ENCODE measurements at regions not wholly inside any gene's neighbourhood (a gene's known extent, or its start where the extent isn't known, plus 50 kb on each side); places are given as distances from the start of the nearest gene placed in this dataset.

DNA sequence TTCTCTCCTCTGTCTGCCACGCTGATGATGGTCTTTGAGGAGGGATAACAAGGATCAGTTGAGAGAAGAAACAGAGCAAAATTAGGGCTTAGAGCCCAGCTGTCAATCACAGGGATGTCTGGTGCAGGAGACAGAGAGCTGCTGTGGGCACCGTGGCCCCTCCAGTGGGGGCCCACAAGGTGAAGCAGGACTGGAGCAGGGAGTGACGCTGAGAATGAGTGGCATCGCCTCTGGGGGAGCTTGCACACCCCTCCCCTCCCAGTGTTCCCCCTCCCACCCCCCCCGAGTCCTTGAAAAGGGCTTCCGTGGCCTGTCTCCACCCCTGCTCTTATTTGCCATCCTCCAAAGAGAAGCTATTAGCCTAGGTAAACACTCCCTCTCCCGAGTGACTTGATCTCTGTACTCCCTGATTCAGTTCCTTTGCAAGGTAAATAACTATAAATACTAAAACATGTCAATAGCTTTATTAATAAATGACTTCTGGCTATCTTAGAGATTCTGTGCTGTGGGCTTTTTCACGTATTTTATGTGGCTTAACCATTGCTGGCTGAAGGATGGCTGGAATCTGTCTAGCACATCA is 440.0 kb downstream of the ZNF536 start:
- TF ChIP-seq, protein P1, sequence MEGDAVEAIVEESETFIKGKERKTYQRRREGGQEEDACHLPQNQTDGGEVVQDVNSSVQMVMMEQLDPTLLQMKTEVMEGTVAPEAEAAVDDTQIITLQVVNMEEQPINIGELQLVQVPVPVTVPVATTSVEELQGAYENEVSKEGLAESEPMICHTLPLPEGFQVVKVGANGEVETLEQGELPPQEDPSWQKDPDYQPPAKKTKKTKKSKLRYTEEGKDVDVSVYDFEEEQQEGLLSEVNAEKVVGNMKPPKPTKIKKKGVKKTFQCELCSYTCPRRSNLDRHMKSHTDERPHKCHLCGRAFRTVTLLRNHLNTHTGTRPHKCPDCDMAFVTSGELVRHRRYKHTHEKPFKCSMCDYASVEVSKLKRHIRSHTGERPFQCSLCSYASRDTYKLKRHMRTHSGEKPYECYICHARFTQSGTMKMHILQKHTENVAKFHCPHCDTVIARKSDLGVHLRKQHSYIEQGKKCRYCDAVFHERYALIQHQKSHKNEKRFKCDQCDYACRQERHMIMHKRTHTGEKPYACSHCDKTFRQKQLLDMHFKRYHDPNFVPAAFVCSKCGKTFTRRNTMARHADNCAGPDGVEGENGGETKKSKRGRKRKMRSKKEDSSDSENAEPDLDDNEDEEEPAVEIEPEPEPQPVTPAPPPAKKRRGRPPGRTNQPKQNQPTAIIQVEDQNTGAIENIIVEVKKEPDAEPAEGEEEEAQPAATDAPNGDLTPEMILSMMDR (IDR thresholded peaks at IDR 0.05) = no peak
- Histone ChIP-seq H3K4me2 (replicated peaks; ENCODE audit: extremely low read depth, low read length, poor library complexity, severe bottlenecking) (no peak overlapping the region), H3K36me3 (replicated peaks in 1 of 2; ENCODE audit: control insufficient read depth in 1 of 2, insufficient read depth in 2 of 2, low read length in 2 of 2) (no peaks in the 10 kb centered on the region), H3K9me3 (replicated peaks in 1 of 2; ENCODE audit: control insufficient read depth in 1 of 2, insufficient read depth in 1 of 2, low read length in 2 of 2) (no peaks in the 10 kb centered on the region), H4K20me1 (ENCODE audit: insufficient read depth, low read length) (no peaks in the 10 kb centered on the region), H2AFZ (ENCODE audit: insufficient read depth, low read depth, low read length, poor library complexity, severe bottlenecking) (no peak overlapping the region), H3K27ac (ENCODE audit: low read depth in 1 of 2, low read length in 2 of 2) (no peak overlapping the region), H3K4me3 (replicated peaks in 1 of 3; ENCODE audit: low read depth in 2 of 3, low read length in 3 of 3) (no peak overlapping the region), H3K27me3 (ENCODE audit: control insufficient read depth in 2 of 2, insufficient read depth in 2 of 2, low read length in 2 of 2) (no peaks in the 10 kb centered on the region), H3K79me2 (ENCODE audit: insufficient read depth, low read length) (no peaks in the 10 kb centered on the region), H3K4me1 (ENCODE audit: control insufficient read depth in 1 of 2, insufficient read depth in 2 of 2, low read length in 2 of 2) (no peaks in the 10 kb centered on the region), H3K9ac (ENCODE audit: insufficient read depth, low read length, poor library complexity, severe bottlenecking) (no peak overlapping the region)
- H3K9me3 Mint-ChIP-seq = peaks cover 1 to 9% (median 6%) of the 10 kb centered on the region in 7 donors
- H3K27ac Mint-ChIP-seq = no peak overlapping the region
- no peak for DNase-seq
- H3K27me3 Mint-ChIP-seq (ENCODE audit: low read depth in 3 of 3) = peaks cover 5 to 9% (median 6%) of the 10 kb centered on the region in 3 donors
- H3K4me1 Mint-ChIP-seq = peaks cover 8% of the 10 kb centered on the region
- 91% methylated on average over 5 of the region's 8 CpGs for WGBS (ENCODE audit: insufficient coverage)
- no peaks in the 10 kb centered on the region for H3K36me3 Mint-ChIP-seq
- intact Hi-C loops (cut with micrococcal nuclease) = no loop called here
- no peak overlapping the region for H3K4me3 Mint-ChIP-seq

DNA sequence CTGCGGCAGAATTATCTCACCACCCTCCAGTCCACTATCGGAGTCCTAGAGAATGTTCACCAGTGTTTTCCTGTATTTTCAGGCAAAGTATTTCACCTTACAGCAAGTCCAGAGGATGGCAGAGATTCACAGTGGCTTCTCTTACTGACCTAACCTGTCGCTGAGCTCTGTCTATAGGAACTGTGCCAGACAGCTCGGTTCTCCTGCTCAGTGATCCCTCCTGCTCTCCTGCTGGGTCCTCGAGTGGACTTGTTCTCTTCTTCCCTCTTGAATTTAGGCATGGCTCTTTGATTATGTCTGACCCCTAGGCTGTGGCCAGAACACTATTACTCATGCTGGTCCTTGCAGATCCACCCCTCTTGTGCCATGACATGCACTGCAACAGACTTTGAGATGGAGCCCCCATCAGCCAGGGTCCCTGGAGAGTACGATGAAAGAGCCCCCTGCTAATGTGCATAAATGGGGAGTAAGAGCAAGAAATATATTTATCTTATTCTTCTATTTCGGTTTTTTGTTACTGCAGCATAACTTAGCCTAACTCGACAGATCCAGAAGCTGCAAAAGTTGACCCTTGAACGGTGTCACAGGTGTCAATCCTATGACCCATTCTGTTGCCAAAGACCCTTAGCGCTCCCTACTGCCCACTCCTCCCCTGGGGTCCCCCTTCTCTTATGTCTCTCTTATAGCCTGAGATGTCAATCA is 439.4 kb downstream of the ZNF536 start:
- Histone ChIP-seq H3K4me1 (ENCODE audit: control insufficient read depth in 1 of 2, insufficient read depth in 2 of 2, low read length in 2 of 2) (no peaks in the 10 kb centered on the region), H3K4me3 (replicated peaks in 1 of 3; ENCODE audit: low read depth in 2 of 3, low read length in 3 of 3) (no peak overlapping the region), H3K36me3 (replicated peaks in 1 of 2; ENCODE audit: control insufficient read depth in 1 of 2, insufficient read depth in 2 of 2, low read length in 2 of 2) (no peaks in the 10 kb centered on the region), H3K9me3 (replicated peaks in 1 of 2; ENCODE audit: control insufficient read depth in 1 of 2, insufficient read depth in 1 of 2, low read length in 2 of 2) (no peaks in the 10 kb centered on the region), H3K79me2 (ENCODE audit: insufficient read depth, low read length) (no peaks in the 10 kb centered on the region), H3K9ac (ENCODE audit: insufficient read depth, low read length, poor library complexity, severe bottlenecking) (no peak overlapping the region), H3K27me3 (ENCODE audit: control insufficient read depth in 2 of 2, insufficient read depth in 2 of 2, low read length in 2 of 2) (no peaks in the 10 kb centered on the region), H4K20me1 (ENCODE audit: insufficient read depth, low read length) (no peaks in the 10 kb centered on the region), H3K27ac (ENCODE audit: low read depth in 1 of 2, low read length in 2 of 2) (no peak overlapping the region), H2AFZ (ENCODE audit: insufficient read depth, low read depth, low read length, poor library complexity, severe bottlenecking) (no peak overlapping the region), H3K4me2 (replicated peaks; ENCODE audit: extremely low read depth, low read length, poor library complexity, severe bottlenecking) (no peak overlapping the region)
- intact Hi-C loops (cut with micrococcal nuclease) = no loop called here
- H3K4me1 Mint-ChIP-seq = peaks cover 8% of the 10 kb centered on the region
- peaks cover 5 to 9% (median 8%) of the 10 kb centered on the region in 3 donors for H3K27me3 Mint-ChIP-seq (ENCODE audit: low read depth in 3 of 3)
- peaks cover 1 to 12% (median 6%) of the 10 kb centered on the region in 7 donors for H3K9me3 Mint-ChIP-seq
- H3K36me3 Mint-ChIP-seq = no peaks in the 10 kb centered on the region
- no peak overlapping the region for H3K27ac Mint-ChIP-seq
- 86% methylated on average over 7 of the region's 10 CpGs for WGBS (ENCODE audit: insufficient coverage)
- TF ChIP-seq, protein P1 (IDR thresholded peaks at IDR 0.05) = no peak
- H3K4me3 Mint-ChIP-seq = no peak overlapping the region
- no peak for DNase-seq
